Epidermal melanocyte (primary cell): ENCODE measurements at regions not wholly inside any gene's neighbourhood (a gene's known extent, or its start where the extent isn't known, plus 50 kb on each side); places are given as distances from the start of the nearest gene placed in this dataset.
"Not testable (repeated sequence)": the region's sequence is repeated elsewhere in the genome, so short reads cannot be mapped to it uniquely, and the experiment has no call there.

Experiments
- DNase-seq: peaks from one replicate; pipeline ENCODE4 v3.0.0; 2011; ENCODE audit warnings: low spot score; ENCODE audit not compliant: insufficient read length

- DNase-seq: no peak
Measured at GRCh38 chr12:67034110-67034879, 234.9 kb upstream of the CAND1 start.

GRCh38 chr12:67035121-67035520 lies 234.0 kb upstream of the CAND1 start:
- no peak for DNase-seq

- DNase-seq: no peak
Measured at GRCh38 chr12:67038486-67038885, 230.7 kb upstream of the CAND1 start.

GRCh38 chr12:67039995-67040860 lies 228.9 kb upstream of the CAND1 start:
- no peak for DNase-seq

GRCh38 chr12:67040861-67041137 lies 228.4 kb upstream of the CAND1 start:
- DNase-seq: no peak

GRCh38 chr12:67042697-67043131 lies 226.4 kb upstream of the CAND1 start:
- no peak for DNase-seq

GRCh38 chr12:67043771-67044170 lies 225.4 kb upstream of the CAND1 start:
- no peak for DNase-seq

- DNase-seq: no peak
Measured at GRCh38 chr12:67045650-67046049, 223.5 kb upstream of the CAND1 start.

- no peak for DNase-seq
Measured at GRCh38 chr12:67046062-67046461, 223.1 kb upstream of the CAND1 start.

- no peak for DNase-seq
Measured at GRCh38 chr12:67047634-67048033, 221.5 kb upstream of the CAND1 start.

- no peak for DNase-seq
Measured at GRCh38 chr12:67048371-67048770, 220.8 kb upstream of the CAND1 start.

- not testable (repeated sequence) for DNase-seq
Measured at GRCh38 chr12:67049199-67049598, 220.0 kb upstream of the CAND1 start.

- DNase-seq: no peak
Measured at GRCh38 chr12:67052981-67053380, 216.2 kb upstream of the CAND1 start.

GRCh38 chr12:67056329-67056728 lies 212.8 kb upstream of the CAND1 start:
- no peak for DNase-seq

GRCh38 chr12:67057072-67057471 lies 212.1 kb upstream of the CAND1 start:
- DNase-seq: no peak

- no peak for DNase-seq
Measured at GRCh38 chr12:67062193-67062592, 207.0 kb upstream of the CAND1 start.

GRCh38 chr12:67067453-67068203 lies 201.5 kb upstream of the CAND1 start:
- no peak for DNase-seq

GRCh38 chr12:67068204-67068731 lies 200.9 kb upstream of the CAND1 start:
- DNase-seq: no peak

GRCh38 chr12:67068761-67069450 lies 200.3 kb upstream of the CAND1 start:
- DNase-seq: no peak

- DNase-seq: no peak
Measured at GRCh38 chr12:67069451-67070306, 199.5 kb upstream of the CAND1 start.
